ENCODE measurements at regions not wholly inside any gene's neighbourhood (a gene's known extent, or its start where the extent isn't known, plus 50 kb on each side); places are given as distances from the start of the nearest gene placed in this dataset.
"Not testable (repeated sequence)": the region's sequence is repeated elsewhere in the genome, so short reads cannot be mapped to it uniquely, and the experiment has no call there.

DNA sequence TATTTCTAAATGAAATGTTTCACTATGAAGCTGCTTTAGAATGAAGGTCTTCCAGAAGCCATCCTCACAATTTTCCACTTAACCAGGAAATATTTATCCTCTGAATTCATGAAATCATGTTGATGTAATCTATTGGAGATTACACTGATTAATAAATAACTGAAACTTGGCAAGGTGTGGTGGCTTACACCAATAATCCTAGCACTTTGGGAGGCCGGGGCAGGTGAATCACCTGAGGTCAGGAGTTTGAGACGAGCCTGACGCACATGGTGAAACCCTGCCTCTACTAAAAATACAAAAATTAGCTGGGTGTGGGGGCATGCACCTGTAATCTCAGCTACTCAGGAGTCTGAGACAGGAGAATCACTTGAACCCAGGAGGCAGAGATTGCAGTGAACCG, 73.8 kb upstream of the DAPK1 start:
- 92% methylated on average over 4 of the region's 4 CpGs for WGBS

DNA sequence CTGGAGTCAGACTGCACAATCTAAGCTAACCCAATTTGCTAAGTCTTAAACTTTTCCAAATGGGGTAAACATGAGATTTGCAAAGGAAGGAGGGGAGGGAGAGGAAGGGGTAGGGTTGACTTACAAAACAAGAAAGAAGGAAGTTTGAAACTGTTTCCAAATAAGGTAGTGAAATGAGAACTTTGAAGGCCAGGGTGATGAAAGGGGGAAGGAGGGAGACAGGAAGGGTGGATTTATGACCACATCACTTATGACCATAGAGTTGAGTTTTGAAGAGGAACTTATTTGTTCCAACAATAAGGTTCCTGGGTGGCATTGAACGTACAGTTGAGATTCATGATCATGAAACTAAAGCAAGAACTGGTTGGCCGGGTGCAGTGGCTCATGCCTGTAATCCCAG, 72.5 kb upstream of the DAPK1 start:
- 91% methylated on average over 2 of the region's 2 CpGs for WGBS
- Histone ChIP-seq H3K4me3 (ENCODE audit: low read depth, low read length) (no peak overlapping the region), H3K36me3 (ENCODE audit: insufficient read depth) (no peaks in the 10 kb centered on the region), H3K27ac (ENCODE audit: low read depth) (no peak overlapping the region), H3K4me1 (ENCODE audit: insufficient read depth) (no peaks in the 10 kb centered on the region)
- no peak for DNase-seq (ENCODE audit: extremely low spot score)

More for the DNA sequence above, 73.8 kb upstream of the DAPK1 start:
- not testable (repeated sequence) for H3K27ac ChIP-seq (ENCODE audit: low read depth); H3K4me3 ChIP-seq (ENCODE audit: low read depth, low read length); H3K4me1 ChIP-seq (ENCODE audit: insufficient read depth); DNase-seq (ENCODE audit: extremely low spot score); H3K36me3 ChIP-seq (ENCODE audit: insufficient read depth)

DNA sequence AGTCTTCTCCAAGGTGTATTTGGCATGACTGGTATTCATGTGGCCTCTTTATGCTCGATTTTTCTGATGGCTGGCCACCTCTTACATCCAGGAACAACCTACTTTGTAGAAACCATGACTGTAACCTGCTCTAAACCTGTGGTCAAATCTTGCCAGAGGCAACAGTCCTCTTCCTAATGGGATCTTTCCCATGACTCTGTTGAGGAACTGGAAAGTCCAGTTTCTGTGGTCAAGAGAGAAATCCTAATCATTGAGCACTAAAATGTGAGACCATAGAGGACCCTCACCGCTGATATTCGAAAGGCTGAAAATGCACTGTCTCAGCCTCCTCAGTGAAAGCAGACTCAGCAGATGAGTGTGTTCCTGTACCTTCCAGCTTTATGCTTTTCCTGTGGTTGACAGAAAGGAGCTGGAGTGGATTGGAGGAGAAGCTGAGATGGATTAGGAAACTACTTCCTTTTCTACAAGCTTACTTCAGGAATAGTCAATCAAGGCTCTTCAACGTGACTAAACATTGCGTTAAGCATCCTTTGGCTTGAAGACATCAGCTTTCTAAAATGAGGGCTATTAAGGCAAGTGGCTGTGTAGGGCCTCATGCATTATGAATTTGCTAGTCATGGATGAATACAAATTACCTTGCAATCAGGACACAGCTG, 69.7 kb upstream of the DAPK1 start:
- no peaks in the 10 kb centered on the region for H3K36me3 ChIP-seq (ENCODE audit: insufficient read depth)
- no peak for DNase-seq (ENCODE audit: extremely low spot score)
- WGBS, result 82% methylated on average over 5 of the region's 5 CpGs

DNA sequence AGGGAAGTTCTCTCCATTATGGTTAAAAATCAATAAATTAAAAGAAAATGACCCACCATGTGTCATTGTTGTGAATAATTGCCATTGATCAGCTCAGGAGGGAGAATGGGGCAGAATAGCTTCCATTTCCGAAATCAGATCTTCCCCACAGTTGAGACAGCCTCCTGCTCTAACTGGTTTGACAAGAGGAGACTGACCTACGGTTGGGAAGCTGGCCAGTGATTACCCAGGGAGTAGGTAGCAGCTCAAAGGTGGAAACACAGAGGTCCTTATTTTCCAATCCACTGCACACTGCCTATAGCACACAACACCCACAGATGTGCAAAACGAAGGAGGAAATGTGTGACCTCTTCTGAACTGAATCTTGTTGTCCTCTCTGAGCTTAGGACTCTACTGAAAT, 69.0 kb upstream of the DAPK1 start:
- WGBS, result 73% methylated on average over 3 of the region's 3 CpGs
- no peak overlapping the region for H3K27ac ChIP-seq (ENCODE audit: low read depth)

More for the DNA sequence above, 69.7 kb upstream of the DAPK1 start:
- no peak overlapping the region for H3K27ac ChIP-seq (ENCODE audit: low read depth)
- H3K4me3 ChIP-seq (ENCODE audit: low read depth, low read length), result no peak overlapping the region
- H3K4me1 ChIP-seq (ENCODE audit: insufficient read depth), result no peaks in the 10 kb centered on the region

DNA sequence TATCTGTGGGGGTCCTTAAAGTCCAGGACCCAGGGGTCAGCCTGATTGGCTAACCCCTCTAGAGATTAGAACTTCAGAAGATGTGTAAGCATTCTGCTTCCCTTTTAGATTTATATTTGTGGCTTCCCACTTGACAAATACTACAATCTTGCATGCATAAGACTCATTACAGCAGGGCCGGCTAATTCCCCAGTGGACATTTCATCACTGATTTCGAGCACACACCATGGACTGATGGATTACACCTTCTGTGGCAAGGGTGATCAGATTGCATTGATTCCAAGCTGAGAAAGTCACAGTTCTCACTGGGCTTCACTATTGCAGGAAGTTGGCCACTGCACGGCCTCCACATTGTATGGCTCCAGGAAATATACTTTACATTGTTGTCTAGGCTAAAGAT, 65.8 kb upstream of the DAPK1 start:
- H3K4me1 ChIP-seq (ENCODE audit: insufficient read depth), result no peaks in the 10 kb centered on the region
- H3K4me3 ChIP-seq (ENCODE audit: low read depth, low read length), result no peak overlapping the region
- no peak overlapping the region for H3K27ac ChIP-seq (ENCODE audit: low read depth)
- no peaks in the 10 kb centered on the region for H3K36me3 ChIP-seq (ENCODE audit: insufficient read depth)
- DNase-seq (ENCODE audit: extremely low spot score), result no peak
- 83% methylated on average over 3 of the region's 3 CpGs for WGBS

More for the DNA sequence above, 69.0 kb upstream of the DAPK1 start:
- Histone ChIP-seq H3K36me3 (ENCODE audit: insufficient read depth) (no peaks in the 10 kb centered on the region), H3K4me1 (ENCODE audit: insufficient read depth) (no peaks in the 10 kb centered on the region), H3K4me3 (ENCODE audit: low read depth, low read length) (no peak overlapping the region)
- DNase-seq (ENCODE audit: extremely low spot score), result no peak

DNA sequence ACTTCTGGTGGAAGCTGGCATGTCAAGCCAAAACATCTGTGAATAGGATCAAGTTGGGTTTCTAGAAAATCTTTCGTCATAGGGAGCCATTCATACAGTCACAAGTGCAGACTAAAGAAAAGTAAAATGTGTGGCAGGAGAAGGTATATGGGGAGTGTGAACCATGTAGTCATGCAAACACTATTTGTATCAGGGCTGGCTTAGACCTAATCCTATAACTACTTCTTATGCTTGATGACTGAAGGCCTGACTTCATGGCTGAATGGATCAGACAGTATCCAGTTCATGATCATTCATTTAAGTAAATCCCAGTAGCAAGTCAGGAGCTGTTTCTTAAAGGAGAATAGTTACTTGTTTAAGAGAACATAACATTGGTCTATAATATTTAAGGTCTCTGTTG, 63.8 kb upstream of the DAPK1 start:
- WGBS, result 98% methylated on average over 1 of the region's 1 CpG
- Histone ChIP-seq H3K36me3 (ENCODE audit: insufficient read depth) (no peaks in the 10 kb centered on the region), H3K4me3 (ENCODE audit: low read depth, low read length) (no peak overlapping the region), H3K4me1 (ENCODE audit: insufficient read depth) (no peaks in the 10 kb centered on the region), H3K27ac (ENCODE audit: low read depth) (no peak overlapping the region)
- no peak for DNase-seq (ENCODE audit: extremely low spot score)

DNA sequence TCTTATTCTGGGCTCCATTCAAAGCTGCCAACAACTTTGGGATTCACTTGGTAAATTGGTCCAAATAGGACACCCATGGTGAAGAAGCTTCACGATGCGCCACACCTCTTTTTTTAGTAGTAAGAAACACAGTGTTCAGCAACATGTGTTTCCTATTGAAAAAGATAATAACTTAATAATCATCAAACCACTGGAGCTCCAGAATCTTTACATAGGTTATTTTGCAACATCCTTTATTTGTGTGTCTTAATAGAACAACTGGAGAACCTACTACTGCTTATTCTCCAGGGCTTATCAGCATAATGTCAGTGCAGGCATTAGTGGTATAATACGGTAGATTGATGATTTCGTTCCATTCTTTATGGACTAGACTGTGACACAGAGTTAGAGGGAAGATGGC, 63.3 kb upstream of the DAPK1 start:
- H3K4me3 ChIP-seq (ENCODE audit: low read depth, low read length), result no peak overlapping the region
- no peaks in the 10 kb centered on the region for H3K36me3 ChIP-seq (ENCODE audit: insufficient read depth)
- 86% methylated on average over 4 of the region's 4 CpGs for WGBS
- no peak overlapping the region for H3K27ac ChIP-seq (ENCODE audit: low read depth)
- DNase-seq (ENCODE audit: extremely low spot score), result no peak
- no peaks in the 10 kb centered on the region for H3K4me1 ChIP-seq (ENCODE audit: insufficient read depth)

DNA sequence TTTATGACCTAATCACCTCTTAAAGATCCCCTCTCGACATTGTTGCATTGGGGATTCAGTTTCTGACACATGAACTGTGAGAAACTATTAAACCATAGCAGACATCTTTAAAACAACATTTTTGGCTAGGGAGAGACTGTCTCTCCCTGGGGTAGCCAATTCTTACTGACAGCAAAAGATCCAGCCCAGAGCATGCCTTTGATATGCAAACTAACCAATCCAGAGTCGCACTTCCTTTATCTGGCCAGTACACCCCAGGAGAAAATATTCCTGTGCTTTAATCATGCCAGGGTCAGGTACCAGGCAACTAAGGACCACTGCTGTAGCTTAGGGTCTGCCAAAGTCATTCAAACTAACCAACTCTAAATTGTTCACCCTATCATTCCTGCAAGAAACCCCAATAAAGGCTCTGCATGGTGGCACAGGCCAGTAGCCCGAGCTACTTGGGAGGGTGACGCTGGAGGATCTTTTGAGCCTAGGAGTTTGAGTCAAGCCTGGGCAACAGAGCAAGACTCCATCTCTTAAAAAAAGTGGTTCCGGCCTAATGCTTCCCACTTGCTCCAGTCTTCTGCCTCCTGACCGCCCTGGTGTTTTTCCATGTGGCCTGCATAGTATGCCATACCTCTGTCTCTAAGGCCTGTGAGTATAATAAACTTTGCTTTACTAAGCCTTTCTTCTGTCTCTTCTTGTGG, 62.3 kb upstream of the DAPK1 start:
- 69% methylated on average over 6 of the region's 6 CpGs for WGBS
- no peaks in the 10 kb centered on the region for H3K36me3 ChIP-seq (ENCODE audit: insufficient read depth)
- DNase-seq (ENCODE audit: extremely low spot score), result no peak

DNA sequence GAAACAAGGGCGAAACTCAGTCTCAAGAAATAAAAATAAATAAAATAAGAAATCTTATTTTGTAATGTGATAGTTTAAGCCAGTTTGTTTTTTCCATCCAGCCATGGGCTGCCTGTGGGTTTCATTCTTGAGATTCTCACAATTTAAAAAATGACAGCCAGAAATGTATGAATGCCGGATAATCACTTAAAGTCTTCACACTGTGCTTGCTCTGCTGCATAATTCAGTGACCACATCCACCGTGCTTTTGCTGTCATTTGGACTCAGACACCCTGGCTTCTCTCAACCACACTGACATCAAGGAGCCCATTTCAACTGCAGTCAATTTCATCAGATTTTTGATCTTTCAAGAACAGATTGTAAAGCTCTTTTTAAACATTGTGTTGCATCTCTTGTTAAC, 61.0 kb upstream of the DAPK1 start:
- H3K4me1 ChIP-seq (ENCODE audit: insufficient read depth), result no peaks in the 10 kb centered on the region
- H3K36me3 ChIP-seq (ENCODE audit: insufficient read depth), result no peaks in the 10 kb centered on the region
- 74% methylated on average over 3 of the region's 3 CpGs for WGBS
- H3K27ac ChIP-seq (ENCODE audit: low read depth), result no peak overlapping the region
- no peak for DNase-seq (ENCODE audit: extremely low spot score)
- H3K4me3 ChIP-seq (ENCODE audit: low read depth, low read length), result no peak overlapping the region

More for the DNA sequence above, 62.3 kb upstream of the DAPK1 start:
- Histone ChIP-seq H3K4me3 (ENCODE audit: low read depth, low read length) (no peak overlapping the region), H3K4me1 (ENCODE audit: insufficient read depth) (no peaks in the 10 kb centered on the region), H3K27ac (ENCODE audit: low read depth) (no peak overlapping the region)

DNA sequence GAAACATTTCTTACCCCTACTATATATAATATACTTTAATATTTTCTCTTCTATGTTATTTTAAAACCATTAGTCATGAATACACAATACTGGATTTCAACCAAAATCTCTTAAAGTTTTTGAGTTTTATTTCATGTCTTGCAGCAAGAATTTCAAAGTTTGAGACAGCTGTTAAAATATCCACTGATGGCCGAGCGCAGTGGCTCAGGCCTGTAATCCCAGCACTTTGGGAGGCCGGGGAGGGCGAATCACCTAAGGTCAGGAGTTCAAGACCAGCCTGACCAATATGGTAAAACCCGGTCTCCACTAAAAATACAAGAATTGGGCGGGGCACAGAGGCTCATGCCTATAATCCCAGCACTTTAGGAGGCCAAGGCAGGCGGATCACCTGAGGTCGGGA, 59.7 kb upstream of the DAPK1 start:
- DNase-seq (ENCODE audit: extremely low spot score), result no peak
- Histone ChIP-seq H3K36me3 (ENCODE audit: insufficient read depth) (no peaks in the 10 kb centered on the region), H3K27ac (ENCODE audit: low read depth) (no peak overlapping the region), H3K4me3 (ENCODE audit: low read depth, low read length) (no peak overlapping the region), H3K4me1 (ENCODE audit: insufficient read depth) (no peaks in the 10 kb centered on the region)
- 90% methylated on average over 8 of the region's 8 CpGs for WGBS

DNA sequence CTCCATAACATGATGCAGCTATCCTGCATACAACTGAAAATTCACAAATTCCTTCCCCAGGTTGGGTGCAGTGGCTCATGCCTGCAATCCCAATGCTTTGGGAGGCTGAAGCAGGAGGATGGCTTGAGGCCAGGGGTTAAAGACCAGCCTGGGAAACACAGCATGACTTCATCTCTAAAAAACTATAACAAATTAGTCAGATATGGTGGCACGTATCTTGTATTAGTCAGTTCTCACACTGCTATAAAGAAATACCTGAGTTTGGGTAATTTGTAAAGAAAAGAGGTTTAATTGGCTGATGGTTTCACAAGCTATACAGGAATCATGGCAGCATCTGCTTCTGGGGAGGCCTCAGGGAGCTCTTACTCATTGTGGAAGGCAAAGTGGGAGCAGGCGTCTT, 56.4 kb upstream of the DAPK1 start:
- no peak for DNase-seq (ENCODE audit: extremely low spot score)
- Histone ChIP-seq H3K36me3 (ENCODE audit: insufficient read depth) (no peaks in the 10 kb centered on the region), H3K4me3 (ENCODE audit: low read depth, low read length) (no peak overlapping the region), H3K27ac (ENCODE audit: low read depth) (no peak overlapping the region), H3K4me1 (ENCODE audit: insufficient read depth) (no peaks in the 10 kb centered on the region)
- WGBS, result 92% methylated on average over 2 of the region's 2 CpGs

DNA sequence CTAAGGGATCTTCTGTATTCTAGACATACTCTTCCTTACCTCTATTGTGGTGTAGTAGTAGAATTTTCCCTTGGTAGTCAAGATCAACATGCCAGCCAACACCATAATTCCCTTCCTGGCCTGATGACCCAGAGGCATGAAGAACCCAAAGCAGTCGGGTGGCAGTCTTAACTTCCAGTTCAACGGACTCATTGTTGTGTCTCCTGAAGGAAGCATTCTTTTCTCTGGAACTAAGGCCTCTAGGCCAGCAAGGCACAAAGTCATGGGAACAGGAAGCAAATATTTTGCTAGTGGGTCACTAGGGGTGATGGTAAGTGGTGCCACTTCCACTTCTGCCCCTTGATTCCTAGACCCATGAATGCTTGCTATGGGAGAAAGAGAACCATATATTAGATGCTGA, 55.2 kb upstream of the DAPK1 start:
- WGBS, result 67% methylated on average over 2 of the region's 2 CpGs
- DNase-seq (ENCODE audit: extremely low spot score), result no peak
- no peaks in the 10 kb centered on the region for H3K36me3 ChIP-seq (ENCODE audit: insufficient read depth)
- H3K27ac ChIP-seq (ENCODE audit: low read depth), result no peak overlapping the region
- H3K4me3 ChIP-seq (ENCODE audit: low read depth, low read length), result no peak overlapping the region
- H3K4me1 ChIP-seq (ENCODE audit: insufficient read depth), result no peaks in the 10 kb centered on the region

DNA sequence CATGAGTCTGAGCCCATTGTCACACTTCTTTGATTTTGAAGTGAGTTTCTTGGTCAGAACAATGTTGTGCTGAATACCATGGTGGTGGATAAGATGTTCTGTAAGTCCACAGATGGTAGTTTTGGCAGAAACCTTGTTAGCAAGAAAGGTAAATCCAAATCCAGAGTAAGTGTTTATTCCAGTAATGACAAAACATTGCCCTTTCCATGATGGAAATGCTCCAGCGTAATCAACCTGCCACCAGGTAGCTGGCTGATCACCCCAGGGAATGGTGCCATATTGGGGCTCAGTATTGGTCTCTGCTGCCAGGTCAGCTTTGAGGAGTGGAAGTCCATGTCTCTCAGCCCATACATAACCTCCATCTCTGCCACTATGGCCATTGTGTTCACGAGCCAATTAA, 54.7 kb upstream of the DAPK1 start:
- H3K4me1 ChIP-seq (ENCODE audit: insufficient read depth), result no peaks in the 10 kb centered on the region
- H3K4me3 ChIP-seq (ENCODE audit: low read depth, low read length), result no peak overlapping the region
- H3K27ac ChIP-seq (ENCODE audit: low read depth), result no peak overlapping the region
- DNase-seq (ENCODE audit: extremely low spot score), result no peak
- WGBS, result 96% methylated on average over 2 of the region's 2 CpGs
- H3K36me3 ChIP-seq (ENCODE audit: insufficient read depth), result no peaks in the 10 kb centered on the region

DNA sequence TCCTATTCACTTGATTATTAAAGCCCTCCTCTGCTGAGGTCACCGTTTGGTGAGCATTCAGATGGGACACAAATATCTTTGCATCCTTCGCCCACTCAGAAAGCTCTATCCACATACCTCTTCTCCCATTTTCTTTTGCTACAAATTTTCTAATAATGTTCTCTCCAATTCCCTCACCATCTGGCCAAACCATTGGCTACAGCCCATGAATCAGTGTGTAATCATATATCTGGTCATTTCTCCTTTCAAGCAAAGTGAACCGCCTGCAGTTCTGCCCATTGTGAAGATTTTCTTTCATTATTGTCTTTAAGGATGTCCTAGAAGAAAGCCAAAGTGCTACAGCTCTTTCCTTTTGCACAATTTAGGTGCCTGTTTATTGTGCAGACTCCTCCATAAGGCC, 54.2 kb upstream of the DAPK1 start:
- no peak overlapping the region for H3K4me3 ChIP-seq (ENCODE audit: low read depth, low read length)
- H3K4me1 ChIP-seq (ENCODE audit: insufficient read depth), result no peaks in the 10 kb centered on the region
- no peak overlapping the region for H3K27ac ChIP-seq (ENCODE audit: low read depth)
- 96% methylated on average over 3 of the region's 3 CpGs for WGBS
- no peak for DNase-seq (ENCODE audit: extremely low spot score)
- no peaks in the 10 kb centered on the region for H3K36me3 ChIP-seq (ENCODE audit: insufficient read depth)

All from urinary bladder (tissue), 3 donors.